HEK293 (cell line): ENCODE measurements at regions not wholly inside any gene's neighbourhood (a gene's known extent, or its start where the extent isn't known, plus 50 kb on each side); places are given as distances from the start of the nearest gene placed in this dataset.

Source experiments
- CTCF ChIA-PET: fragments of 350-600 bp; formaldehyde crosslinking; extraction: SDS; loops from one replicate; lab custom pipeline; 2021; ENCODE audit warnings: antibody characterized with exemption; lab: Yijun Ruan, JAX
- POLR2A ChIA-PET: fragments of 300-600 bp; formaldehyde crosslinking; extraction: SDS; loops from one replicate; lab custom pipeline; 2020; ENCODE audit warnings: antibody characterized with exemption, inconsistent platforms; lab: Yijun Ruan, JAX
- H3K27ac ChIP-seq: fragments of 200-500 bp; sonication (Bioruptor generic); 2 replicates; pipeline ENCODE4 v1.5.1; 2014; ENCODE audit warnings: low read depth, low read length, control low read depth, inconsistent platforms; ENCODE audit errors: extremely low read depth
- H3K36me3 ChIP-seq, 2 experiments: fragments of 200-500 bp in 1 of 2; sonication (Bioruptor generic) in 1 of 2; 1 replicate in 1 of 2; 2 replicates in 1 of 2; pipeline ENCODE4 v1.5.1; 2014 to 2017; ENCODE audit warnings: inconsistent platforms in 2 of 2, low read length in 2 of 2; ENCODE audit not compliant: control insufficient read depth in 2 of 2, insufficient read depth in 1 of 2
- H3K4me1 ChIP-seq: fragments of 200-500 bp; sonication (Bioruptor generic); 2 replicates; pipeline ENCODE4 v1.5.1; 2014; ENCODE audit warnings: mild to moderate bottlenecking, low read length, inconsistent platforms; ENCODE audit not compliant: control insufficient read depth, insufficient read depth
- H3K4me3 ChIP-seq: 2 replicates; pipeline ENCODE4 v1.5.1; 2011; ENCODE audit warnings: low read depth, mild to moderate bottlenecking, control low read depth, low read length, moderate library complexity
- H3K9me3 ChIP-seq: fragments of 200-500 bp; sonication (Bioruptor generic); 2 replicates; pipeline ENCODE4 v1.5.1; 2014; ENCODE audit warnings: low read depth, low read length, inconsistent platforms; ENCODE audit not compliant: control insufficient read depth, insufficient read depth
- GLI4 ChIP-seq: fragments of 450-650 bp; formaldehyde crosslinking; IDR thresholded peaks from 2 replicates; pipeline ENCODE4 v1.5.1; 2016; ENCODE audit warnings: missing biosample characterization, missing genetic modification characterization
- MZF1 ChIP-seq: fragments of 450-650 bp; formaldehyde crosslinking; IDR thresholded peaks from 2 replicates; pipeline ENCODE4 v1.5.1; 2017; ENCODE audit warnings: missing biosample characterization, missing genetic modification characterization, borderline replicate concordance
- OSR2 ChIP-seq: fragments of 450-650 bp; formaldehyde crosslinking; IDR thresholded peaks from 2 replicates; pipeline ENCODE4 v1.5.1; 2016; ENCODE audit warnings: missing biosample characterization, missing genetic modification characterization
- YY2 ChIP-seq: fragments of 450-650 bp; formaldehyde crosslinking; IDR thresholded peaks from 2 replicates; pipeline ENCODE4 v1.5.1; 2016; ENCODE audit warnings: missing biosample characterization, missing genetic modification characterization
- ZBTB21 ChIP-seq: fragments of 450-650 bp; formaldehyde crosslinking; IDR thresholded peaks from 2 replicates; pipeline ENCODE4 v1.5.1; 2017; ENCODE audit warnings: missing biosample characterization, missing genetic modification characterization
- ZBTB8A ChIP-seq: fragments of 450-650 bp; formaldehyde crosslinking; IDR thresholded peaks from 2 replicates; pipeline ENCODE4 v1.5.1; 2016; ENCODE audit warnings: missing biosample characterization, missing genetic modification characterization
- ZFP37 ChIP-seq: fragments of 450-650 bp; formaldehyde crosslinking; IDR thresholded peaks from 2 replicates; pipeline ENCODE4 v1.5.1; 2016; ENCODE audit warnings: missing biosample characterization, missing genetic modification characterization
- ZNF121 ChIP-seq: fragments of 450-650 bp; formaldehyde crosslinking; IDR thresholded peaks from 2 replicates; pipeline ENCODE4 v1.5.1; 2016; ENCODE audit warnings: missing biosample characterization, missing genetic modification characterization
- ZNF148 ChIP-seq: fragments of 450-650 bp; formaldehyde crosslinking; IDR thresholded peaks from 2 replicates; pipeline ENCODE4 v1.5.0; 2017; ENCODE audit warnings: missing biosample characterization, missing genetic modification characterization, borderline replicate concordance
- ZNF16 ChIP-seq: fragments of 450-650 bp; formaldehyde crosslinking; IDR thresholded peaks from 2 replicates; pipeline ENCODE4 v1.5.1; 2016; ENCODE audit warnings: low read depth, missing biosample characterization, missing genetic modification characterization
- ZNF223 ChIP-seq: fragments of 450-650 bp; formaldehyde crosslinking; IDR thresholded peaks from 2 replicates; pipeline ENCODE4 v1.5.1; 2016; ENCODE audit warnings: missing biosample characterization, missing genetic modification characterization
- ZNF266 ChIP-seq: fragments of 450-650 bp; formaldehyde crosslinking; IDR thresholded peaks from 2 replicates; pipeline ENCODE4 v1.5.1; 2016; ENCODE audit warnings: missing biosample characterization, missing genetic modification characterization, low read depth
- ZNF398 ChIP-seq: fragments of 450-650 bp; formaldehyde crosslinking; IDR thresholded peaks from 2 replicates; pipeline ENCODE4 v1.5.1; 2017; ENCODE audit warnings: missing biosample characterization, missing genetic modification characterization
- ZNF510 ChIP-seq: fragments of 450-650 bp; formaldehyde crosslinking; IDR thresholded peaks from 2 replicates; pipeline ENCODE4 v1.5.1; 2018; ENCODE audit warnings: mild to moderate bottlenecking, missing genetic modification characterization, missing biosample characterization; ENCODE audit not compliant: insufficient replicate concordance
- ZNF513 ChIP-seq: fragments of 450-650 bp; IDR thresholded peaks from 2 replicates; pipeline ENCODE4 v1.5.1; 2018; ENCODE audit warnings: missing biosample characterization, missing genetic modification characterization
- ZNF518A ChIP-seq: fragments of 450-650 bp; formaldehyde crosslinking; conservative IDR thresholded peaks from 2 replicates; pipeline ENCODE4 v1.5.1; 2016; ENCODE audit warnings: low read depth, missing biosample characterization, missing genetic modification characterization
- ZNF701 ChIP-seq: fragments of 450-650 bp; formaldehyde crosslinking; IDR thresholded peaks from 2 replicates; pipeline ENCODE4 v1.5.1; 2016; ENCODE audit warnings: missing biosample characterization, missing genetic modification characterization
- ZNF830 ChIP-seq: fragments of 450-650 bp; IDR thresholded peaks from 2 replicates; pipeline ENCODE4 v1.5.0; 2018; ENCODE audit warnings: missing biosample characterization, missing genetic modification characterization, low read depth, mild to moderate bottlenecking, moderate library complexity

GRCh38 chr20:55701467-55701866 is 303.9 kb downstream of the CBLN4 start:
- no peaks in the 10 kb centered on the region for H3K9me3 ChIP-seq
- no peak for TF ChIP-seq YY2
- TF ChIP-seq ZNF266 (tag by site-specific recombination), result no peak
- no peak for TF ChIP-seq OSR2
- no peak for TF ChIP-seq ZNF513 (tag by site-specific recombination)
- TF ChIP-seq ZBTB8A (tag by site-specific recombination), result no peak
- no peak for TF ChIP-seq MZF1 (tag by site-specific recombination)
- TF ChIP-seq ZNF121, result no peak
- no peak for TF ChIP-seq GLI4
- TF ChIP-seq, all 188 proteins: peak for 0
- Histone ChIP-seq H3K27ac (no peak overlapping the region), H3K4me3 (no peak overlapping the region), H3K36me3 (no peaks in the 10 kb centered on the region), H3K4me1 (no peaks in the 10 kb centered on the region)
- POLR2A ChIA-PET, result no interaction called here
- CTCF ChIA-PET, result no interaction called here

- CTCF ChIA-PET, result no interaction called here
- Histone ChIP-seq H3K27ac (no peak overlapping the region), H3K4me1 (no peaks in the 10 kb centered on the region), H3K4me3 (no peak overlapping the region), H3K36me3 (no peaks in the 10 kb centered on the region), H3K9me3 (no peaks in the 10 kb centered on the region)
- TF ChIP-seq ZNF16 (tag by site-specific recombination) (no peak), ZNF701 (tag by site-specific recombination) (no peak), ZBTB21 (no peak), ZNF830 (tag by site-specific recombination) (no peak), ZNF148 (no peak), ZNF510 (tag by site-specific recombination) (no peak), ZFP37 (tag by site-specific recombination) (no peak), ZNF398 (no peak), ZNF518A (tag by site-specific recombination) (no peak), ZNF223 (tag by site-specific recombination) (no peak)
- POLR2A ChIA-PET, result no interaction called here
Observed at GRCh38 chr20:55696520-55696919, 308.8 kb downstream of the CBLN4 start.
